Embryonic facial prominence (tissue), 1 donor: ENCODE measurements at regions not wholly inside any gene's neighbourhood (a gene's known extent, or its start where the extent isn't known, plus 50 kb on each side); places are given as distances from the start of the nearest gene placed in this dataset.
"Not testable (repeated sequence)": the region's sequence is repeated elsewhere in the genome, so short reads cannot be mapped to it uniquely, and the experiment has no call there.

Experiments used
- DNase-seq: peaks from one replicate; pipeline ENCODE4 v3.0.0-alpha.2; 2016; ENCODE audit errors: extremely low spot score

DNA sequence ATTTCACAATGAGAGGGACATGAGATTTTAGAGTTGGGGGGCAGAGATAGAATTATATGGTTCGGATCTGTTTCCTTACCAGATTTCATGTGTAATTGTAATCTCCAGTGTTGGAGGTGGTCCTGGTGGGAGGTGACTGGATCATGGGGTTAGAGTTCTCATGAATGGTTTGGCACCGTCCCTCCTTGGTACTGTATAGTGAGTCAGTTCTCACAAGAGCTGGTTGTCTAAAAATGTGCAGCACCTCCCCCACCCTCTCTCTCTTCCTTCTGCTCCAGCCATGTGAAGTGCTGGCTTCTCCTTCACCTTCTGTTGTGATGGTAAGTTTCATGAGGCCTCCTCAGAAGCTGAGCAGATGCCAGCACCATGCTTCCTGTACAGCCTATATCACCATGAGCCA lies 138.1 kb downstream of the SCG2 start:
- DNase-seq: no peak

DNA sequence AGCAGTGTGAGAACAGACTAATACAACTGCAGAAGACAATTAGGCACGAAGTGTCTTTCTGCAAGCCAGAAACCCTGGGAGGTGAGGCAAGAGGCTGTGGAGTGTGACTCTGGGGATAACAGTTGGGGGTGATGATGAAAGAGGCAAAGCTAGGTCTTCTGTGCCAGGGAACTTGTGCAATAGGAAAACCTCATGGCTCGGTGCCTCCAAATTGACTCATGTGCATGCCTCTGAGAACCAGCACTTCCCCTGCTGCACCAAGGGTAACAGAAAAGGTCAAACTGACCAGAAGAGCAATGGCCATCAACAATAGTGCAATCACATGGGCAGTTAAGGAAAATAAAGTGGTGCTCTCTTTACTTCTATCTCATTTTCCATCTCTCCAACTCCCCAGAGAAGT lies 136.4 kb downstream of the SCG2 start:
- no peak for DNase-seq

DNA sequence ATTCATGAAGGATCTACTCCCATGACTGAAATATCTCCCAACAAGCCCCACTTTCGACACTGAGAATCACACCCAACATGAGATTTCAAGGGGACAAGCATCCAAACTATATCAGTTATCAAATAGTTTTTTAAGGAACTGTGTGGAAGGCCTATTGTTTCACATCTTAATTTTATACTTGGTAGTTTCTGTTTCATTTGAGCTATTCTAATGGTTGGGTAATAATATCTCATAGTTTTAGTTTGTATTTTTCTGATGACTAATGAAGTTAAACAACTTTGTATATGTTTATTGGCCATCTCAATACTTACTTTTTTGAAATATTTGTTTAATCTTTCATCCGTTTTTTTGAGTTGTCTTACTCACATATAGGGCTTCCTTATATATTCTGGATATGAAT lies 135.0 kb downstream of the SCG2 start:
- no peak for DNase-seq

DNA sequence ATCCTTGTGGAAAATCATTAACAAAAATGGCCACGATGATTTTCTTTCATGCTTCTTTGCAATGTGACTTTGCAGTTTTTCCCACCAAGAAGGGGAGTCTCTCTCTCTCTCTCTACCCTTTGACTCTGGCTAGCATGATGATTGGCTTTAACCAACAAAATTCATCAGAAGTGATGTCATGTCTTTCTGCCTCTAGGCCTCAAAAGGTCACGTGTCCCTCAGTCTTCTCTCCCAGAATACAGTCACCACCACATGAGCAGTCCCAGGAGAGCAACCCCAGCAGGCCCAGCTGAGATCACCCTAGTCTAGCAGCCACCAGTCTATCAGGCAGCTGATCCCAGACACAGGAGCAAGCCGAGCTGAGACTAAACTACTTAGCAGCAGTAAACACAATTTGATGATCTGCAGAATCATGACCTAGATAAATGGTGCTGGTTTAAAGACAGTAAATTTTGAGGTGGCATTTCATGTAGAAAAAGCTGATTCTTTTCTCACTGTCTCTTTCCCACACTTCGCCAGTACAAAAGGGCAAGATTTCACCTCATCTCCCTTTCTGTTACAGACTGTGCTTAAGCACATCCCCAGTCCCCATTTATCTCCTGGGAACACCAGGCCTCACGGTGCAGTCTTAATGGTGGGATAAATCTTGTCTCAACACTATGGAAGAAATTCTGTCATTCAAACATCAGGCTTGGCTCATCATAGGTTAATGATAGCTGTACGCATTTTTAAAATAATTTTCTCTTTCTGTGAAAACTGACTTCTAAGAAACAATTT lies 132.7 kb downstream of the SCG2 start:
- no peak for DNase-seq

DNA sequence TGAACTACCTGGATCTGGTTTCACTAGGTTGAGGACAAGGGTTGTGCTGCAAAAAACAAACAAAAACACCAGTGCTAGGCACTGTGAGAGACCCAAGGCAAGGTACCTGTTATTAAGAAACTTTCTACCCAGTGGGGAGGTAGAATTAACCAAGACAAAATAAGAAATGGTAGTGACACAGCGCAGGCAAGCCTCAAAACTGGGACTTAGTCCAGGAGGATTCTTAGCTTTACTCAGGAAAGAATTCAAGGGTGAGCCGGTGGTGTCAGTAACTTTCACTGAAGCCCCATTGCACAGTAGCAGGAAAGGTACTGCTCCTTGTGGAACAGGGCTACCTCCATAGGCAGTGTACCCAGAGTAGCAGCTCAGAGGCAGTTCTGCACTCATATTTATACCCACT lies 131.6 kb downstream of the SCG2 start:
- no peak for DNase-seq

DNA sequence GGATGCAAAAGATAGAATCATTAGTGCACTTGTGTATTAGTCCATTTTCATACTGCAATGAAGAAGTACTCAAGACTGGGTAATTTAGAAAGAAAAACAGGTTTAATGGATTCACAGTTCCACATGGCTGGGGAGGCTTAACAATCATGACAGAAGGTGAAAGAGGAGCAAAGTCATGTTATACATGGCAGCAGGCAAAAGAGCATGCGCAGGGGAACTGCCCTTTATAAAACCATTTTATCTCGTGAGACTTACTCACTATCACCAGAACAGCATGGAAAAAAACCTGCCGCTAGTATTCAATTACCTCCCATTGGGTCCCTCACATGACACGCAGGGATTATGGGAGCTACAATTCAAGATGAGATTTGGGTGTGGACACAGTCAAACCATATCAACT lies 129.4 kb downstream of the SCG2 start:
- no peak for DNase-seq

DNA sequence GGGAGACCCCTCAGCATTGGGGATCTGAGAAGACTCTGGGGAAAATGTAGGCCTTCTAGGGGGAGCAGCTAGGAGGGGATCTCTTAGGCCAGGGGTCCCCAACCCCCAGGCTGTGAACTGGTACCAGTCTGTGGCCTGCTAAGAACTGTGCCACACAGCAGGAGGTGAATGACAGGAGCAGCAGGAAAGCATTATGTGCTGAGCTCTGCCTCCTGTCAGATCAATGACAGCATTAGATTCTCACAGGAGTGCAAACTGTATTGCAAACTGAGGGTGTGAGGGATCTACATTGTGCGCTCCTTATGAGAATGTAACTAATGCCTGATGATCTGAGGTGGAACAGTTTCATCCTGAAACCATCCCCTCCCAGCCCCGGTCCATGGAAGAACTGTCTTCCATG lies 127.3 kb downstream of the SCG2 start:
- no peak for DNase-seq

DNA sequence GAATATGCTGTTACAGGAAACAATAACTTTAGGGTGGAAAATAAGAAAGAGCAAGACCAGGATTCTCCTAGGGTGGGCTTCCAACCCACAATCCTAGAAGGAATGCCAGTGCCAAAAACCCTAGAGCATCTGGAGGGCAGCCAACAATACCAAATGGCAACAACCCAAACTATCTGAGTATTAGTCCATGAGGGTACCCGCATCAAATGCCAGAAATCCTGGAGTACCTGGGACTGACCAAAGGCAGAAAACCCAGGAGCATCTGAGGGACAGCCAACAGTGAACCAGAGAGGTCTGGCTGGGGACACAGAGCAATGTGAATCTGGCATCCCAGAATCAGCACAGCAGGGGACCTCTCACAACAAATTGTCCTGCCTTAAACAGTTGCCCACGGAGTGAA lies 126.3 kb downstream of the SCG2 start:
- DNase-seq: no peak

DNA sequence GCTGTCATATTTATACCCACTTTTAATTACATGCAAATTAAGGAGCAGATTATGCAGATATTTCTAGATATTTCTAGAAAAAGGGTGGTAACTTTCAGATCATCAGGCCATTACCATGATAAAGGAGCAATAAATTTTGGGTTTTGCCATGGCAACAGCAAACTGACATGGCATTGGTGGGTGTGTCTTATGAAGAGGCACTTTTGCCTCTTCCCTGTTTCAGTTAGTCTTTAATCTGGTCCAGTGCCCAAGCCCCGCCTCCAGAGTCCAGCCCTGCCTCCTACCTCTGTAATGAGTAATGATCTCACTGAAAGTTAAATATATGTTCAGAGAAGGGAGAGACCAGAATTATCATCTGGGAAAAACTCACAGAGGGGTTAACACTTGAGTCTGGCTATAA lies 124.8 kb downstream of the SCG2 start:
- no peak for DNase-seq

DNA sequence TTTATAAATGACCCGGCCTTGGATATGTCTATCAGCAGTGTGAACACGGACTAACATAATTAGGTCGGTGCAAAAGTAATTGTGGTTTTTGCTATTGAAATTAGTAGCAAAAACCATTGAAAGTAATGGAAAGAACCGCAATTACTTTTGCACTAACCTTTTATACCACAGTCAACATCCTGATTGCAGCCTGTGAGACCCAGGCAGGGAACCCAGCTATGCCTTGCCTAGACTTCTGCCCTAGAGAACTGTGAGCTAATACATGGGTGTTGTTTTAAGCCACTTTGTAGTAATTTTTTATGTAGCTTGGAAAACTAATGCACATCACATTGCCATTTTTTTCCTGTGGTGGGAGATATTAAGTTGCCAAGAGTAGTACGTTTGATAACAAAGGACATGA lies 120.7 kb downstream of the SCG2 start:
- DNase-seq: no peak

DNA sequence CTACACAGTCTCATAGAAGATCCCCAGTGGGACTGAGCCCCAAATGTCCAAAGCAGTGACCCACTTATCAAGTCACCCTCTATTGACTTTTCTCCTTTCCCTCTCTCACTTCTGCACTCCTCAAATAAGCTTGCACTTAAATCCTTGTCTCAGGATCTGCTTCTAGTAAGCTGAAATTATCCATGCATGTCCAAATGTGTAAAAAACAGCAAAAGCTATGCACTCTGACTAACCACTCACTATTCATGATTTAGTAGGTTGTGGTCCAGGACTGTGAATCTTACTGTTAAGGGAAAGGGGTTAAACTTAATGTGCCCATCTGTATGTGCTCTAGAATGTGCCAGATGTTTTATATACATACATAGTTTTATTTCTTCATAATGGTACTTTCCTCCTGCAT lies 115.4 kb downstream of the SCG2 start:
- DNase-seq: no peak

DNA sequence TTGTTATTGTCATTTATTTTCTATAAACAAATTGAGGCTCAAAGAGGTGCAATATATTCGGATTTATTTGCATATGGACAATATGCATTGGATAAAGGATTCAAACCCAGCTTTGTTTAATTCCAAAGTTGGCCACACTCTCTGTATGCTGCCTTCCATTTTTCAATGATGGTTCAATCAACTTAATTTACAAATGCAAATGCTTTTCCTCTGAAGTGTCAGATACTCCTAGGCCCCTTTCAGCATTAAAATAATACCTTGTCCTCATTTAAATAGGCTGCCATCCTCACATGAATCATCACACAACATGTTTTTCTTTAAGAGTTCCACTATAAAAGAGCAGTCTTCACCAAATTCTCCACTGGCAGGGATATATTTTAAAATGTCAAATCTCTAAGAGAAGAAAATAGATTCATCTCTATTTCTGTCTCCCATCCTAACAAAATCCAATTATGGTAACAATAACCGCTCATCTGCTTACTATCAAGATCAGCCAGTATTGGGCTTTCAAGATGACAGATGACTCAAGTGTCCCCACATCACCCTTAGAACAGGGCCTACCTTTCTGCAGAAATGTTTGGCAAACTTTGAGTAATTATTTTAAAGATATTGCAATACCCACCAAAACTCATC lies 114.8 kb downstream of the SCG2 start:
- DNase-seq: no peak

DNA sequence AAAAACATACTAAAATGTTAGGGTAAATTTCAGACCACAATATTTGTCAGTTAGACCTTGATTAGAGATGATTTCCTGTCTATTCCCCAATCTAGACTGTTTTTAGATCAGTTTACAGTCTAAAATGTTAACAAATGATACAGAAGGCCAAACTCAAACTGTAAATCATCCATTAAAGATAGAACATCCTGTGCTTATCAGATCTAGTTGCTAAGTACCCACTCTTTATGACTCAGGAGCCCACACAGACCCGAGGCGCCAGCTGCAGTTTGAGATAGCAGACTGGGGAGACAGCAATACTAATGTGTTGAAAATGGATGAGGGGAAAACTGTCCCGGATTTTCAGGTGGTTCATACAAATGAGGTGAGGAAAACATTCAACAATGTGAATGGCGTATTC lies 113.3 kb downstream of the SCG2 start:
- DNase-seq: no peak

DNA sequence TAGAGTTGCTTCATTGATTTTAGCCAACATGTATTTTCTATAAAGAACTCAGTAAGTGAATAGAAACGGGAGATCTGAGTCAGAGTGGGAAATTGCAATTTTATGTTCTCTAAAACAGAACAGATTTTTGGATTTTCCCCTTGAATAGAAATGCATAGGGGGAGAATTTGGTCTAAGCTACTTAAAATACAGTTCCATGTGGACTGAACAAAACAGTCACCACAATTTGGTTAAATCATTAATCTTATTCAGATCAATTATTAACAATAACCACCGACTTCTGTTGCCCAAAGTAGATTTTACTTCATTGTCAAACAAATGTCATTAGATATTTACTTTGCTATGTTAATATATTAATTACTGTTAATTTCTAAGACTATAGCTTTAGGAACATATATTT lies 107.7 kb downstream of the SCG2 start:
- no peak for DNase-seq

DNA sequence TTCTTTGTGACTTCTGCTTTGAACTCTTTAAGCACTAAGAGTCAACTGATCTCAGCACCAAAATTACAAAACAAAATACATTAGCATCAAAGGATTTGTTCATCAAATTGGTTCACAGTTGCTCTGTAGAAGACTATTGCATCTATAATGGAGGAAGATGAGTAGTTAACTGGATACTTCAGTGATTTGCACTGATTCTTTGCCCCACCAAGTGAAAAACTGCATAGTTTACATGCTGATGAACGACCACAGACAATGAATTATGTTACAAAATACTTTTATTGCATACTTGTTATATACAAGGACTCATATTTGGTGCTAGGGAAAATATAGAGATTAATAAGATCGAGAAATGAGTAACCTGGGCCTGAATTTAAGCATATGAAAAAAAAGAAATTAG lies 107.2 kb downstream of the SCG2 start:
- DNase-seq: no peak

DNA sequence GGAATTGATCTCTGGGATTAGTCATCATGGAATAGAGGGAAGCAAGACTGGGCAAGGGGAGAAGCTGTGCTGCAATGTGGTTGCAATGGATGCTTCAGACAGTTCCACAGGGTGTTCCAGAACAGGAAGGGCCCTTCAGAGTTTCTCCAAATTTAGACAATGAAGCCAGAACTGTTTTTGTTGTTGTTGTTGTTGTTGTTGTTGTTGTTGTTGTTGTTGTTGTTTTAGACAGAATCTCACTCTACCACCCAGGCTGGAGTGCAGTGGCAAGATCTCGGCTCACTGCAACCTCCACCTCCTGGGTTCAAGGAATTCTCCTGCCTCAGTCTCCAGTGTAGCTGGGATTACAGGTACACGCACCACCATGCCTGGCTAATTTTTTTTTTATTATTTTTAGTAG lies 105.3 kb downstream of the SCG2 start:
- not testable (repeated sequence) for DNase-seq

DNA sequence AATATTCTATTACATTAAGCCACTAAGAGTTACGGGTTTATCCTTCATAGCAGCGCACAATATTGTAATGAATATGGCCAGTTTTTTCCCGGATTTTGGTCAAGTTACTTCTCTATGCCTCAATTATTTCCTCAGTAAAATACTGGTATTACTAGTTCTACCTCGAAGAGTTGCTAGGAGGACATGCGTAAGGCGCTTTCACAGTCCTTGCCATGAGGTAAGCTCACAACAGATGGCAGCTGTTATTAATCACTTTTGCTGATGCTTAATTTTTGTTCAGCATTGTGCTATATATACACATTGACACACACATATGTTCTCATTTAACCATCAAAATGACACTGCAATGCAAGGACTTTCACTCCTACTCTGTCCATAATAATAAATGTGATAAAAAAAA lies 101.5 kb downstream of the SCG2 start:
- DNase-seq: no peak

DNA sequence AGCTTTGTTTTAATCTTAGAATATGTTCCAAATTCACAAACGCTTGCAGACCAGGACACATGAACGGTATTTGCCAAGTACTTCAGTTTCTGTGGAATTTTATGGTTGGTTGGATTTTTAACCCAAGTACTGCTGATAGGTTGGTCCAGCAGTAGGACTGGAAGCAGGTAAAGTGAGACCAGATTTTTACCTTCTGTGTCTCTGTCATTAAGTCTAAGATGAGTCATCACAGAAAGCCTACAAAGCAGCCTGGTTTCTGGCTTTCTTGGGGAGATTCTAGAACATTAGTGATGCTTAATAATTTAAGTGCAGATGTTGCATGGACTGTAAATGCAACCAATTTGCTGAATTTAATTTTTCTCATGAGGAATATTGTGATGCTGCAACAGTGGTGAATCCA lies 100.5 kb downstream of the SCG2 start:
- DNase-seq: no peak

DNA sequence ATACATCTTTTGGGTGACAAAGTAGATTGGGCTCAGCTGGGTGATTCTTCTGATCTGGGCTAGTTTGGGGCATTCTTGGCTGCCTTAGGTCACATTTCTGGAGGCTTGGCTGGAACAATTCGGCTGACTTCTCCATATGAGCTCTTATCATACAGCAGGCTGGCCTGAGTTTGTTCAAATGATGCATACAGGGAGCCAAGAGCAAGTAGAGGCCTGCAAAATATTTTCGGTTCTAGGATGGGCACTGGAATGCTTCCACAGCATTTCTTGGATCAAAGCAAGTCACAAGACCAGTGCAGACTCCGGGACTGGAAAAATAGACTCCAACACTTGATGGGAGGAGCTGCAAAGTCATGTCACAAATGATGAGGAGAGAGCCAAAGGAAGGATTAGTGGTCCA lies 98.4 kb downstream of the SCG2 start:
- DNase-seq: no peak

DNA sequence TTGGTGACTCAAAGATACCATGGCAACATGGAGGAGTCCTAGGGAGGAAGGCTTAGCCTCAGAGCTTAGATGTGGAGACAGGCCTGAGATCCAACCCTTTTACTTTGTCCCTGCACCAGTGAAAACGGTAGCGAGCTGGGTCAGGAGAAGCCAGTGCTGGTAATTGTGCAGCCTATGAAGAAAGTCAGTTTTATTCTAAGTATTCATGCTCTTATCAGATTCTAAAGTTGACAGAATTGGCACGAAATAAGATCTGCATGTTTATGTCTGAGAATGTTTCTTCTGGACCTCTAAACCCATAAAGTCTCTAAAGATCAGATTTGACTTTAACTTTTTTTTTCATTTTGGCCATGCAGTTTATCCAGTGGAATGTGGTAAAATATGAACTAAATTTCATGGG lies 93.8 kb downstream of the SCG2 start:
- no peak for DNase-seq

DNA sequence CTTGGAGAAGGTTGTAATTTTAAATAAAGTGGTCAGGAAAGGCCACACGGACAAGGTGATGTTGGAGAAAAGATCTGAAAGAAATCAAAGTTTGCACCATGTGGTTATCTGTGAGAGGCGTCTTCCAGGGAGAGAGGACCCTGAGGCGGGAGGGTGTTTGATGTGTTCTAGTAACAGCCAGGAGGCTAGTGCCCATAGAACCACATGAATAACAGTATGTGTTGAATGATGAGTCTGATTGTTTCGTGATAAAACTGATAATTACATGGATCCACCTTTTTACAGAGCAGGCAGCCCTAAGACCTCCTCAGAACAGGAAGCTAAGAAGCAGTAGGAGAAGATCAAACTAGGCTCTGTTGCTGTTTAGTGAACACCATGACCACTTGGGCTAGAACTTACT lies 91.4 kb downstream of the SCG2 start:
- no peak for DNase-seq

DNA sequence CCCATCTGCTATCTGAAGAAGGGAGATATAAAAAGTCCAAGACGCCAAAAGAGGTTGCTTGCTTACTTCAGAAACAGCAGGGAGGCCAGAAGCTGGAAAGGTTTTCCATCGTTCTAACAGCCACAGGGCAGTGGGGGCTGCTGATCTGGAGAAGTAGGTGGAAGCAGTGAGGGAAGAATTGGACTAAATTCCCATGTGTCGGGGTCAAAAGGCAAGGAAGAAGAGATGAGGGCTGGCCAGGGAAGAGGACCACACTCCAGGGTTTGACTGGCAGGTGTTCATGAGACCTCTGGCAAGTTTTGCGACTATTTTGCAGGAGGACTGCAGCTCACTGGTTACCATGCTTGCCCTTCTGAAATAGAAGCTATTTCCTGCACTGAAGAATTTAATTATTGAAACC lies 91.0 kb downstream of the SCG2 start:
- no peak for DNase-seq

DNA sequence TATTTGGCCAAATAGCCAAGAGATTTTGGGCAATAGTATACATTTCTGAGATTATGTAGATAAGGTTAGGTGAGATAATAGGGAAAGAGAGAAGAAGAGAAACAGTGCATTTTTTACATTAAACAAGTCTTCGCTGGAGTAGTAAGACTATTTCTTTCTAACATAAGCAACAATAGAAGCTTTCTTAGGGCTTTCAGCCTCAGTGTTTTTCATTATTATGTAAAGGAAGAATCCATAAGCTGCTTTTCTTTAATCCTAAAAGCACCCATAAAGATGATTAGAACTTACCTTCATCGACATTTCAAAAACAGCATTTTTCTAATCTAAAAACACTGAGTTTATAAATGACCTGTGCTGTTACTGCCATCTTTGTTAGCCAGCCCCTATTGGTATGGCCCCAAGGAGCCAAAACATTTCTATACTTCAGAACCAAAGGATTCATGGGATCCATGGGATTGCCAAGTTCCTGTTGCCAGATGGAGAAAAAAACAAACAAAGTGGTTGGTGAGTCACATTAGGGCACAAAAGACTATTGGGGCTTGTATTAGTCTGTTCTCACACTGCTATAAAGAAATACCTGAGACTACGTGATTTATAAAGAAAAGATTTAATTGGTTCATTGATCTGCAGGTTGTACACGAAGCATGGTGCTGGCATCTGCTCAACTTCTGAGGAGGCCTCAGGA lies 88.2 kb downstream of the SCG2 start:
- DNase-seq: no peak
